HEK293 (cell line): ENCODE measurements at regions not wholly inside any gene's neighbourhood (a gene's known extent, or its start where the extent isn't known, plus 50 kb on each side); places are given as distances from the start of the nearest gene placed in this dataset.

ENCODE experiments used
- SP2 ChIP-seq: fragments of 450-650 bp; formaldehyde crosslinking; IDR thresholded peaks from 2 replicates; pipeline ENCODE4 v1.5.1; 2016; ENCODE audit warnings: missing biosample characterization, missing genetic modification characterization
- ZNF16 ChIP-seq: fragments of 450-650 bp; formaldehyde crosslinking; IDR thresholded peaks from 2 replicates; pipeline ENCODE4 v1.5.1; 2016; ENCODE audit warnings: low read depth, missing biosample characterization, missing genetic modification characterization
- TF ChIP-seq, protein P1 (sequence below): fragments of 450-650 bp; formaldehyde crosslinking; IDR thresholded peaks from 2 replicates; pipeline ENCODE4 v1.5.1; 2016; ENCODE audit warnings: missing biosample characterization, missing genetic modification characterization

DNA sequence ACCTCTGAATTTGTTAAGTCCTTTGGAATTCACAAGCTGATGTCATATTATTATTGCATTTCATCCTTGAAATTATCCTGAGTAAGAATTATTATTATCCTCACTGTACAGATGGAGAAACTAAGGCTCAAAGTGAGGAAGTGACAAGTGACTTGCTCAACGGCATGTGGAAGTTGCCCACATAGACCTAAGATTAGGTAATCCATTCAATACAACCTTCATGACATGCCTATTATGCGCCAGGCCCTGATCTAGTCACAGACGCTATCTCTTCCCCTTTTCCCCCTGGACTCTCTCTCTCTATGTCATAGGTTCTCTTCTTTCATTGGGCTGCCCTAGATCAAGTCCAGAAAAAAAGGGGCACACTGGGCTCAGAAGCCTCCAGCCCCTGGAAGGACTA, 84.9 kb upstream of the KCNK2 start:
- TF ChIP-seq SP2 = no peak
- TF ChIP-seq, protein P1, sequence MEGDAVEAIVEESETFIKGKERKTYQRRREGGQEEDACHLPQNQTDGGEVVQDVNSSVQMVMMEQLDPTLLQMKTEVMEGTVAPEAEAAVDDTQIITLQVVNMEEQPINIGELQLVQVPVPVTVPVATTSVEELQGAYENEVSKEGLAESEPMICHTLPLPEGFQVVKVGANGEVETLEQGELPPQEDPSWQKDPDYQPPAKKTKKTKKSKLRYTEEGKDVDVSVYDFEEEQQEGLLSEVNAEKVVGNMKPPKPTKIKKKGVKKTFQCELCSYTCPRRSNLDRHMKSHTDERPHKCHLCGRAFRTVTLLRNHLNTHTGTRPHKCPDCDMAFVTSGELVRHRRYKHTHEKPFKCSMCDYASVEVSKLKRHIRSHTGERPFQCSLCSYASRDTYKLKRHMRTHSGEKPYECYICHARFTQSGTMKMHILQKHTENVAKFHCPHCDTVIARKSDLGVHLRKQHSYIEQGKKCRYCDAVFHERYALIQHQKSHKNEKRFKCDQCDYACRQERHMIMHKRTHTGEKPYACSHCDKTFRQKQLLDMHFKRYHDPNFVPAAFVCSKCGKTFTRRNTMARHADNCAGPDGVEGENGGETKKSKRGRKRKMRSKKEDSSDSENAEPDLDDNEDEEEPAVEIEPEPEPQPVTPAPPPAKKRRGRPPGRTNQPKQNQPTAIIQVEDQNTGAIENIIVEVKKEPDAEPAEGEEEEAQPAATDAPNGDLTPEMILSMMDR = no peak
- no peak for TF ChIP-seq ZNF16 (tag by site-specific recombination)
